ENCODE measurements at regions not wholly inside any gene's neighbourhood (a gene's known extent, or its start where the extent isn't known, plus 50 kb on each side); places are given as distances from the start of the nearest gene placed in this dataset.

DNA sequence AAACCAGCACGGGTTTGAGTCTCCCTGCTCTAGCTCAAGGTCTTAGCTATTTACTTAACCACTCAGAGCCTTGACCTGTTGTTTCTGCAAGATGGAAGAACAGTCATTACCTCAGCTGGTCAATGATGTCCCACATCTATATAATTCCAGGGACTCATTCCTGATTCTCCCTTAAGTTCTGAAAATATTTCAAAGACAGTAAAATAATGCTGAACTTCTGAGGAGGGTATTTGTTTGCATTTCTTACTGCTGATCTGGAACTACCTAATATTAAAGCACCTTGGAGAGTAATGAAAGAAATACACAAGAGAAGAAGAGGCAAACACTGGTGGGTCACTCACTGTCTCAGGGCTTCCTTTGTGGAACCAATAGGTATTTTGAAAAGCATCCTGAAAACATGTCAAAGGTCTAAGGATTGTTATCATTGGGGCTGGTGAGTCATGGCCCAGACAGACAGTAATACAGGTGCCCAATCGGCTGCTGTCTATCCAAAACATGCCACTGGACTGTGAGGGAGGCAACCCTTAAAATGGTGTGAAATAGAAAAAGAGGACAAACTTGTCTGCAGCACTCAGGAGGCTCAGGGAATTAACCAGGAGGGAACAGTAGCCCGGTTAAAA is 88.7 kb upstream of the EGLN3 start:
- TF ChIP-seq, protein P1, sequence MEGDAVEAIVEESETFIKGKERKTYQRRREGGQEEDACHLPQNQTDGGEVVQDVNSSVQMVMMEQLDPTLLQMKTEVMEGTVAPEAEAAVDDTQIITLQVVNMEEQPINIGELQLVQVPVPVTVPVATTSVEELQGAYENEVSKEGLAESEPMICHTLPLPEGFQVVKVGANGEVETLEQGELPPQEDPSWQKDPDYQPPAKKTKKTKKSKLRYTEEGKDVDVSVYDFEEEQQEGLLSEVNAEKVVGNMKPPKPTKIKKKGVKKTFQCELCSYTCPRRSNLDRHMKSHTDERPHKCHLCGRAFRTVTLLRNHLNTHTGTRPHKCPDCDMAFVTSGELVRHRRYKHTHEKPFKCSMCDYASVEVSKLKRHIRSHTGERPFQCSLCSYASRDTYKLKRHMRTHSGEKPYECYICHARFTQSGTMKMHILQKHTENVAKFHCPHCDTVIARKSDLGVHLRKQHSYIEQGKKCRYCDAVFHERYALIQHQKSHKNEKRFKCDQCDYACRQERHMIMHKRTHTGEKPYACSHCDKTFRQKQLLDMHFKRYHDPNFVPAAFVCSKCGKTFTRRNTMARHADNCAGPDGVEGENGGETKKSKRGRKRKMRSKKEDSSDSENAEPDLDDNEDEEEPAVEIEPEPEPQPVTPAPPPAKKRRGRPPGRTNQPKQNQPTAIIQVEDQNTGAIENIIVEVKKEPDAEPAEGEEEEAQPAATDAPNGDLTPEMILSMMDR (IDR thresholded peaks at IDR 0.05; ENCODE audit: extremely low read depth, insufficient read depth, missing control alignments), result no peak
- no peak for DNase-seq (ENCODE audit: low spot score)
- in situ Hi-C loops (cut with MboI; ENCODE audit: low pct_unique_long_range_greater_than_20kb, low sequenced_read_pairs, unreplicated experiment), result no loop called here

DNA sequence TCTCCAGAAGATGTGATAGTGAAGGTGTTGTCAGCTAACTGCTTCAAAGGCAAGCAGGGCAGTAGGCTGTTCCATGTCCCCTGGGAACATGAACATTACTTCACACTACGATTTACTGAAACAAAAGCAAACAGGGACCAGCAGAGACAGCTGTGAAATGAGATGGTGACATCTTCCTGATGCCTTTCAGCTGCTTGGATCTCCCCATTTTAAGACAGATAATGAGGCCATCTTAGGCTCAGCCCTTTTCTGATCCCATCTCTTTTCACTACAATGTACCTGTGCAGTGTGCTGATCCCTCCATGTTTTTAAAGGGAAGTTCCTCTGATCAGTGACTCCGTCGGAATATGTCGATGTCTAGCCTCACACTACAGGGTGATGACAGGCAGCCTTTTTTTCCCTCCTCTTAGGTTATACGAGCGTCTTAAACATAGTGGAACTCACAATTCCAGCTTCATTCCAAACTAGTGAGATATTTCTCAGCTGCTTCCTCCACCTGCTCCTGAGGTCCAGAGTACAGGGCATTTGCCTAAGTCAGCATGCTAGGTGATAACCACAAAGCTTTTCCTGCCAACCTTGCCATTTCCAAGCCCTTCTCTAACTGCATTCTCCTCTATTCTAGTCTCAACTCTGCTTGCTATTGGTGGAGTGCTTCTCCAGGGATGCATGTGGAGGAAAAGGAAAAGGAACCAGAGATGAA is 87.6 kb upstream of the EGLN3 start:
- DNase-seq (ENCODE audit: low spot score), result no peak
- TF ChIP-seq, protein P1 (IDR thresholded peaks at IDR 0.05; ENCODE audit: extremely low read depth, insufficient read depth, missing control alignments), result no peak
- in situ Hi-C loops (cut with MboI; ENCODE audit: low pct_unique_long_range_greater_than_20kb, low sequenced_read_pairs, unreplicated experiment), result no loop called here

DNA sequence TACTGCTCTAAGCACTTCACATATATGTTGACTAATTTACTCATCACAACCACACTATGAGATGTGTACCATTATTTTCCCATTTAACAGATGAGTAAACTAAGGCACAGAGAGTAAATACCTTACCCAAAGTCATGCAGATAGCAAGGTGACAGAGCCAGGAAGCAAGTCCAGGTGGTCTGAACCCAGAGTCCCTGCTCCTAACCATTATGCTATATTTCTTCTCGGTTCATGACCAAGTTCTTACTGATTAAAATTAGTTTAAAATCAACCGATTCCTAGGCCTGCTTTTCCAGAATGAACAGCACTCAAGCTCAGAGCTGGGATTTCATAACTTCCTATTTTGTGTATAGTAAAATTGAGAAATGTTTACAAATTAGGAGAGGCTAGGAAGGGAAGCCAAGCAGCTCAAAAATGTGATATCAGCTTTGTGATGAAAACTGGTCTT is 85.5 kb upstream of the EGLN3 start:
- TF ChIP-seq, protein P1 (IDR thresholded peaks at IDR 0.05; ENCODE audit: extremely low read depth, insufficient read depth, missing control alignments), result no peak
- in situ Hi-C loops (cut with MboI; ENCODE audit: low pct_unique_long_range_greater_than_20kb, low sequenced_read_pairs, unreplicated experiment), result no loop called here
- DNase-seq (ENCODE audit: low spot score), result no peak

DNA sequence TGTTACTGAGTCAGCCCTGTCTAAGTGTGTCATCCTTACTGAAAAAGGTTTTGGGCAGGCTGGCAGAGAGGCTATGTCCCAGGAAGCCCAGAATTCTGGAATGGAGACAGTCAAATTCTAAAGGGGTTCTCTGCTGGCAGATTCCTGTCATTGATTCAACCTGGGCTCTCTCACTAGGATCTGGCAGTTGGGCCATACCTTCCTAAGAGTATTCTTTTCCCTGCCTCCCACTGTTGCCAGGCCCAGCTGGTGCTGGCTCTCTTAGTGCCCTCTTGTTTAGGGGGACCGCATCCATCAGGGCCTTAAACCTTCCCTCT is 85.0 kb upstream of the EGLN3 start:
- TF ChIP-seq, protein P1 (IDR thresholded peaks at IDR 0.05; ENCODE audit: extremely low read depth, insufficient read depth, missing control alignments), result no peak
- in situ Hi-C loops (cut with MboI; ENCODE audit: low pct_unique_long_range_greater_than_20kb, low sequenced_read_pairs, unreplicated experiment), result no loop called here
- no peak for DNase-seq (ENCODE audit: low spot score)

DNA sequence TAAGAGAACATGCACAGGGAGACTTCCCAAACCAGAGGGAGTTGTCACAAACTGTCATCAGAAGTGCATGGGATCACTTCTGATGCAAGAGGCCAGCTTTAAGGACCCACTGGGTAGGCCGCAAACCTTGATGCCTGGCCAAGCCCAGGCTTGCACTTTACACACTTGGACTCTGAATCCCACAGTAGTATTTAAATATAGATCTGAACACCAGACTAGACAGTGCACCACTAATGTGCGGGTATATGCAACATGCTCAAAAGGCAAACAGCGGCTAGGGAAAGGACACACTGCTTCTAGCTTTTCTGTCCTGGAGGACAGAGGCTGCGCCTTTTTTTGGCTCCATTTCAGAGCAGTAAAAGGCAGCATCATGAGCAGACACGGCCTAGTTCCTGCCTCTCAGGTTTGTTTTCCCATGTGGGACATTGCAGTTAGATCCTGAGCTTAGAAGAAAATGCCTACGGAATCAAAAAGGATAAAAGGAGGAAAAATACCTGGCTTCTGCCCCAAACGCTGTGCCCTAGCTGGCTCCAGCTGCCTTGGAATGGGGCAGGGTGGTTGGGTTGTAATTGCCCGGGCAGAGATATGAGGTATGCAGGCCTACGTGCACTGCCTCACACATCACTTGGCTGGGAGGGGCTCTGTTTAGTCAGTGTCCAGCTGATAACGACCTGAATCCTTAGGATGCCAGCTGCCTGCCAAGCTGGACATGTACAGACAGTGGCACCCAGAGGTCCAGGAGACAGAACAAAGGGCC is 84.5 kb upstream of the EGLN3 start:
- no peak for DNase-seq (ENCODE audit: low spot score)
- in situ Hi-C loops (cut with MboI; ENCODE audit: low pct_unique_long_range_greater_than_20kb, low sequenced_read_pairs, unreplicated experiment), result no loop called here
- TF ChIP-seq, protein P1 (IDR thresholded peaks at IDR 0.05; ENCODE audit: extremely low read depth, insufficient read depth, missing control alignments), result no peak

DNA sequence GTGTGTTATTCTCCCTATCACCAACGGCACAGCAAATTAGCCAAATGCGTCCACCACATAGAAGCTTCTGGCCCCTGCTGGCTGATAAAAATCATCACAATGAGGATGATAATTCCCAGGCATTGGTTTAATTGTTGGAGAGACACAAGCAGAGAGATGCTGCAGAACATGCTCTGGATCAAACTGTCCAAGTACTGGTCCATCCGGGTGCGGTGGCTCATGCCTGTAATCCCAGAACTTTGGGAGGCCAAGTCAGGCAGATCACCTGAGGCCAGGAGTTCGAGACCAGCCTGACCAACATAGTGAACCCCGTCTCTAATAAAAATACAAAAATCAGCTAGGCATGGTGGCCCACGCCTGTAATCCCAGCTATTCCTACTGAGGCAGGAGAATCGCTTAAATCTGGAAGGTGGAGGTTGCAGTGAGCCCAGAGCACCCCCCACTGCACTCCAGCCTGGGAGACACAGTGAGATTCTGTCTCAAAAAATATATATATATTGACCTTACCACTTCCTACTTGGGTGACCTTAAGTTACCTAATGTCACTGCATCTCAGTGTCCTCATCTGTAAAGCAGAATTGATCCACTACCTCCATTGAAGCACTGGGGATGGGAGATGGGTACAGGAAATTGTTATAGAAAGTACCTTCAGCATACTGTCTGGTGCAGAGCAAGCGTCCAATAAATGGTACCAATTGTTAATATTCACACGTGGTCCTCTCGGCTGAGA is 83.7 kb upstream of the EGLN3 start:
- TF ChIP-seq, protein P1 (IDR thresholded peaks at IDR 0.05; ENCODE audit: extremely low read depth, insufficient read depth, missing control alignments), result no peak
- in situ Hi-C loops (cut with MboI; ENCODE audit: low pct_unique_long_range_greater_than_20kb, low sequenced_read_pairs, unreplicated experiment), result no loop called here
- DNase-seq (ENCODE audit: low spot score), result no peak
